GM13976 (cell line): ENCODE measurements at regions not wholly inside any gene's neighbourhood (a gene's known extent, or its start where the extent isn't known, plus 50 kb on each side); places are given as distances from the start of the nearest gene placed in this dataset.
"Not testable (repeated sequence)": the region's sequence is repeated elsewhere in the genome, so short reads cannot be mapped to it uniquely, and the experiment has no call there.

Source experiments
- DNase-seq: peaks from one replicate; pipeline ENCODE4 v3.0.0; 2012; ENCODE audit warnings: low spot score
- CTCF ChIP-seq: IDR thresholded peaks from 2 replicates; pipeline ENCODE4 v1.5.1; 2012; ENCODE audit warnings: borderline replicate concordance, mild to moderate bottlenecking; ENCODE audit not compliant: insufficient read depth; ENCODE audit errors: extremely low read depth, missing control alignments, control extremely low read depth
- in situ Hi-C: fragments of 300-500 bp; cut with MboI; formaldehyde crosslinking; loops from one replicate; pipeline ENCODE4 v1.12.0; 2022; ENCODE audit warnings: low sequenced_read_pairs, mixed read lengths, inconsistent platforms; ENCODE audit not compliant: unreplicated experiment

GRCh38 chr3:115204475-115204874, 57.4 kb upstream of the ZBTB20 start:
- in situ Hi-C loops: no loop called here
- no peak for DNase-seq
- TF ChIP-seq CTCF: no peak

GRCh38 chr3:115208066-115208750, 61.1 kb upstream of the ZBTB20 start:
- no peak for DNase-seq
- in situ Hi-C loops: no loop called here
- TF ChIP-seq CTCF: no peak

- no peak for TF ChIP-seq CTCF
- in situ Hi-C loops: loop anchor here (10.0 kb wide), 1 partner anchor 493 kb away; no protein-coding TSS in a partner anchor
- no peak for DNase-seq
These were observed 64.9 kb upstream of the ZBTB20 start for GRCh38 chr3:115211810-115212492.

GRCh38 chr3:115212615-115213014, 65.5 kb upstream of the ZBTB20 start:
- in situ Hi-C loops: loop anchor here (10.0 kb wide), 1 partner anchor 492 kb away; no protein-coding TSS in a partner anchor
- no peak for TF ChIP-seq CTCF
- DNase-seq: no peak

GRCh38 chr3:115213052-115213451, 66.0 kb upstream of the ZBTB20 start:
- DNase-seq: not testable (repeated sequence)
- in situ Hi-C loops: loop anchor here (10.0 kb wide), 1 partner anchor 492 kb away; no protein-coding TSS in a partner anchor

- in situ Hi-C loops: loop anchor here (10.0 kb wide), 1 partner anchor 488 kb away; no protein-coding TSS in a partner anchor
These were observed 70.2 kb upstream of the ZBTB20 start for GRCh38 chr3:115217292-115217677.

More at GRCh38 chr3:115217292-115217677, 70.2 kb upstream of the ZBTB20 start:
- no peak for TF ChIP-seq CTCF
- DNase-seq: no peak
